ENCODE measurements at regions not wholly inside any gene's neighbourhood (a gene's known extent, or its start where the extent isn't known, plus 50 kb on each side); places are given as distances from the start of the nearest gene placed in this dataset.

GRCh38 chr2:136295168-136295567, 177.2 kb upstream of the CXCR4 start:
- TF ChIP-seq CTCF (IDR thresholded peaks at IDR 0.05; ENCODE audit: unreplicated experiment in 3 of 3): no peak
- Mint-ChIP-seq H3K9me3 (peaks cover 15% of the 10 kb centered on the region), H3K27ac (no peak overlapping the region), H3K27me3 (ENCODE audit: low read depth) (peaks cover under 1% of the 10 kb centered on the region), H3K36me3 (ENCODE audit: low read depth) (peaks cover 3% of the 10 kb centered on the region), H3K4me1 (peaks cover 4% of the 10 kb centered on the region), H3K4me3 (no peak overlapping the region)

- Mint-ChIP-seq H3K27me3 (ENCODE audit: low read depth) (no peaks in the 10 kb centered on the region), H3K36me3 (ENCODE audit: low read depth) (peaks cover 3% of the 10 kb centered on the region), H3K9me3 (peaks cover 15% of the 10 kb centered on the region), H3K4me1 (no peaks in the 10 kb centered on the region), H3K4me3 (no peak overlapping the region), H3K27ac (no peak overlapping the region)
- TF ChIP-seq CTCF (IDR thresholded peaks at IDR 0.05; ENCODE audit: unreplicated experiment in 3 of 3): no peak
These were observed 173.9 kb upstream of the CXCR4 start for GRCh38 chr2:136291871-136292270.

- Mint-ChIP-seq H3K4me1 (no peaks in the 10 kb centered on the region), H3K4me3 (no peak overlapping the region), H3K9me3 (peaks cover 15% of the 10 kb centered on the region), H3K36me3 (ENCODE audit: low read depth) (peaks cover 3% of the 10 kb centered on the region), H3K27me3 (ENCODE audit: low read depth) (no peaks in the 10 kb centered on the region), H3K27ac (no peak overlapping the region)
- TF ChIP-seq CTCF (IDR thresholded peaks at IDR 0.05; ENCODE audit: unreplicated experiment in 3 of 3): no peak
These were observed 172.4 kb upstream of the CXCR4 start for GRCh38 chr2:136290326-136290725.

GRCh38 chr2:136288249-136288648, 170.3 kb upstream of the CXCR4 start:
- Mint-ChIP-seq H3K4me3 (no peak overlapping the region), H3K4me1 (no peaks in the 10 kb centered on the region), H3K9me3 (peaks cover 15% of the 10 kb centered on the region), H3K27me3 (ENCODE audit: low read depth) (peaks cover 3% of the 10 kb centered on the region), H3K36me3 (ENCODE audit: low read depth) (peaks cover 3% of the 10 kb centered on the region), H3K27ac (no peak overlapping the region)
- no peak for TF ChIP-seq CTCF (IDR thresholded peaks at IDR 0.05; ENCODE audit: unreplicated experiment in 3 of 3)

GRCh38 chr2:136286423-136286822, 168.5 kb upstream of the CXCR4 start:
- Mint-ChIP-seq H3K4me3 (no peak overlapping the region), H3K9me3 (peaks cover 11% of the 10 kb centered on the region), H3K27me3 (ENCODE audit: low read depth) (peaks cover 3% of the 10 kb centered on the region), H3K27ac (no peak overlapping the region), H3K36me3 (ENCODE audit: low read depth) (no peaks in the 10 kb centered on the region), H3K4me1 (no peaks in the 10 kb centered on the region)
- TF ChIP-seq CTCF (IDR thresholded peaks at IDR 0.05; ENCODE audit: unreplicated experiment in 3 of 3): no peak

GRCh38 chr2:136284226-136285119, 166.5 kb upstream of the CXCR4 start:
- H3K27ac Mint-ChIP-seq: no peak overlapping the region
- H3K4me3 Mint-ChIP-seq: no peak overlapping the region

More at GRCh38 chr2:136284226-136285119, 166.5 kb upstream of the CXCR4 start:
- Mint-ChIP-seq H3K4me1 (no peaks in the 10 kb centered on the region), H3K27me3 (ENCODE audit: low read depth) (peaks cover 11% of the 10 kb centered on the region), H3K9me3 (no peaks in the 10 kb centered on the region), H3K36me3 (ENCODE audit: low read depth) (no peaks in the 10 kb centered on the region)
- TF ChIP-seq CTCF (IDR thresholded peaks at IDR 0.05; ENCODE audit: unreplicated experiment in 3 of 3): no peak

Data from nephron (organoid).